WTC11 (cell line): ENCODE measurements at regions not wholly inside any gene's neighbourhood (a gene's known extent, or its start where the extent isn't known, plus 50 kb on each side); places are given as distances from the start of the nearest gene placed in this dataset.

ENCODE experiments used
- ATAC-seq: fragments of 200-7000 bp; cut with Tn5 transposase; 2 replicates; pipeline ENCODE4 v1.10.0; 2021; ENCODE audit warnings: mild to moderate bottlenecking, moderate library complexity
- CTCF ChIA-PET: fragments of 300-600 bp; sonication (Branson Sonifier 250); formaldehyde crosslinking; loops from one replicate; lab custom pipeline; 2021; ENCODE audit warnings: antibody characterized with exemption; lab: Charles Lee
- POLR2A ChIA-PET: fragments of 350-600 bp; sonication (Branson Sonifier 250); formaldehyde crosslinking; loops from one replicate; lab custom pipeline; 2021; ENCODE audit warnings: antibody characterized with exemption; lab: Charles Lee
- DNase-seq: peaks from one replicate; pipeline ENCODE4 v3.0.0; 2021; ENCODE audit warnings: low spot score
- H3K27ac Mint-ChIP-seq: 2 replicates; pipeline ENCODE4 v1.8.0; 2021; ENCODE audit warnings: mixed read lengths
- H3K27me3 Mint-ChIP-seq: 2 replicates; pipeline ENCODE4 v1.8.0; 2021; ENCODE audit warnings: low read depth, mild to moderate bottlenecking, moderate library complexity, mixed read lengths
- H3K36me3 Mint-ChIP-seq: 2 replicates; pipeline ENCODE4 v1.8.0; 2021; ENCODE audit warnings: mixed read lengths
- H3K4me1 Mint-ChIP-seq: 2 replicates; pipeline ENCODE4 v1.8.0; 2022; ENCODE audit warnings: mixed read lengths
- H3K4me3 Mint-ChIP-seq: 2 replicates; pipeline ENCODE4 v1.8.0; 2021; ENCODE audit warnings: mild to moderate bottlenecking, moderate library complexity, mixed read lengths
- H3K9me3 Mint-ChIP-seq: 2 replicates; pipeline ENCODE4 v1.8.0; 2021; ENCODE audit warnings: mixed read lengths
- AR ChIP-seq: fragments of 250-450 bp; sonication (Bioruptor Pico); IDR thresholded peaks from 2 replicates; pipeline ENCODE4 v1.9.0; 2021; ENCODE audit warnings: mild to moderate bottlenecking
- ARID4B ChIP-seq: sonication (generic); formaldehyde crosslinking; IDR thresholded peaks from 2 replicates; pipeline ENCODE4 v1.8.0; 2023; ENCODE audit warnings: missing genetic modification reagents, mild to moderate bottlenecking, borderline replicate concordance
- CBFB ChIP-seq: sonication (generic); formaldehyde crosslinking; IDR thresholded peaks from 2 replicates; pipeline ENCODE4 v1.8.1; 2022; ENCODE audit warnings: mild to moderate bottlenecking, low read depth, missing genetic modification reagents
- CREB1 ChIP-seq: sonication (generic); formaldehyde crosslinking; IDR thresholded peaks from 2 replicates; pipeline ENCODE4 v1.8.0; 2023; ENCODE audit warnings: mild to moderate bottlenecking, missing genetic modification reagents
- E2F5 ChIP-seq: sonication (generic); formaldehyde crosslinking; IDR thresholded peaks from 2 replicates; pipeline ENCODE4 v1.8.1; 2022; ENCODE audit warnings: mild to moderate bottlenecking, moderate library complexity, missing genetic modification reagents
- EMX1 ChIP-seq: fragments of 250-450 bp; sonication (Bioruptor Pico); IDR thresholded peaks from 2 replicates; pipeline ENCODE4 v1.8.0; 2021; ENCODE audit warnings: mild to moderate bottlenecking
- MYBL2 ChIP-seq: sonication (generic); formaldehyde crosslinking; IDR thresholded peaks from 2 replicates; pipeline ENCODE4 v1.8.1; 2023; ENCODE audit warnings: mild to moderate bottlenecking, moderate library complexity, missing genetic modification reagents
- OVOL2 ChIP-seq: fragments of 250-450 bp; sonication (Bioruptor Pico); IDR thresholded peaks from 2 replicates; pipeline ENCODE4 v1.9.0; 2021; ENCODE audit warnings: mild to moderate bottlenecking, borderline replicate concordance
- SP1 ChIP-seq: sonication (generic); formaldehyde crosslinking; conservative IDR thresholded peaks from 2 replicates; pipeline ENCODE4 v1.8.1; 2022; ENCODE audit warnings: missing genetic modification reagents
- TCF7 ChIP-seq: sonication (generic); formaldehyde crosslinking; IDR thresholded peaks from 2 replicates; pipeline ENCODE4 v1.8.0; 2022; ENCODE audit warnings: mild to moderate bottlenecking, low read depth, missing genetic modification reagents, moderate library complexity
- TEAD1 ChIP-seq: sonication (generic); formaldehyde crosslinking; IDR thresholded peaks from 2 replicates; pipeline ENCODE4 v1.8.0; 2022; ENCODE audit warnings: mild to moderate bottlenecking, missing genetic modification reagents
- TEAD4 ChIP-seq: sonication (generic); formaldehyde crosslinking; IDR thresholded peaks from 2 replicates; pipeline ENCODE4 v1.8.0; 2022; ENCODE audit warnings: mild to moderate bottlenecking, missing genetic modification reagents
- USF1 ChIP-seq: sonication (generic); formaldehyde crosslinking; IDR thresholded peaks from 2 replicates; pipeline ENCODE4 v1.8.0; 2022; ENCODE audit warnings: mild to moderate bottlenecking, missing genetic modification reagents
- ZMAT4 ChIP-seq: fragments of 250-450 bp; sonication (Bioruptor Pico); IDR thresholded peaks from 2 replicates; pipeline ENCODE4 v1.9.0; 2021; ENCODE audit warnings: mild to moderate bottlenecking
- ZNF232 ChIP-seq: sonication (generic); formaldehyde crosslinking; IDR thresholded peaks from 2 replicates; pipeline ENCODE4 v1.8.0; 2022; ENCODE audit warnings: mild to moderate bottlenecking, missing genetic modification reagents
- ZNF263 ChIP-seq: sonication (generic); formaldehyde crosslinking; IDR thresholded peaks from 2 replicates; pipeline ENCODE4 v1.8.1; 2022; ENCODE audit warnings: low read depth, mild to moderate bottlenecking, moderate library complexity, missing genetic modification reagents
- ZNF317 ChIP-seq: sonication (generic); formaldehyde crosslinking; IDR thresholded peaks from 2 replicates; pipeline ENCODE4 v1.8.1; 2023; ENCODE audit warnings: low read depth, mild to moderate bottlenecking, moderate library complexity, missing genetic modification reagents, borderline replicate concordance
- ZNF423 ChIP-seq: fragments of 250-450 bp; sonication (Bioruptor Pico); IDR thresholded peaks from 2 replicates; pipeline ENCODE4 v2.1.2; 2022; ENCODE audit warnings: mild to moderate bottlenecking, moderate library complexity
- ZNF425 ChIP-seq: fragments of 250-450 bp; sonication (Bioruptor Pico); conservative IDR thresholded peaks from 2 replicates; pipeline ENCODE4 v1.9.0; 2021; ENCODE audit warnings: mild to moderate bottlenecking
- ZSCAN18 ChIP-seq: fragments of 250-450 bp; sonication (Bioruptor Pico); IDR thresholded peaks from 2 replicates; pipeline ENCODE4 v2.1.2; 2022; ENCODE audit warnings: mild to moderate bottlenecking, moderate library complexity

GRCh38 chr9:23962101-23962500 lies 136.1 kb upstream of the ELAVL2 start:
- Mint-ChIP-seq H3K27ac (peak overlapping the region; percentile 94), H3K36me3 (peaks cover 89% of the 10 kb centered on the region), H3K4me3 (no peak overlapping the region), H3K4me1 (peaks cover 19% of the 10 kb centered on the region), H3K27me3 (peaks cover 6% of the 10 kb centered on the region), H3K9me3 (peaks cover 88% of the 10 kb centered on the region)
- POLR2A ChIA-PET: no interaction called here
- CTCF ChIA-PET: no interaction called here
- peak; percentile 26 for DNase-seq
- TF ChIP-seq ZNF423: peak; percentile 37; the same call in 1 of the 2 replicates
- TF ChIP-seq SP1: 0 out of 2 replicates have a peak, but pooled peaks have one; percentile 29
- no peak for TF ChIP-seq MYBL2 (CRISPR knock-in tag)
- peak; percentile 91; the same call in 1 of the 2 replicates for TF ChIP-seq TEAD1
- TF ChIP-seq ZNF425: 0 out of 2 replicates have a peak, but pooled peaks have one; percentile 39
- TF ChIP-seq, all 79 proteins: peak for 4
- ATAC-seq: peak; percentile 78

- POLR2A ChIA-PET: no interaction called here
- H3K36me3 Mint-ChIP-seq: peaks cover 57% of the 10 kb centered on the region
- no peak overlapping the region for H3K27ac Mint-ChIP-seq
- H3K9me3 Mint-ChIP-seq: peaks cover 61% of the 10 kb centered on the region
- CTCF ChIA-PET: no interaction called here
- ATAC-seq (peak; percentile 57), DNase-seq (no peak)
- H3K4me3 Mint-ChIP-seq: no peak overlapping the region
- TF ChIP-seq AR (CRISPR knock-in tag): no peak
- H3K4me1 Mint-ChIP-seq: no peaks in the 10 kb centered on the region
- H3K27me3 Mint-ChIP-seq: no peaks in the 10 kb centered on the region; the same call in 1 of the 2 replicates
Measured at GRCh38 chr9:23945897-23946296, 119.9 kb upstream of the ELAVL2 start.

- Mint-ChIP-seq H3K36me3 (peaks cover 56% of the 10 kb centered on the region), H3K4me3 (no peak overlapping the region), H3K27me3 (no peaks in the 10 kb centered on the region; the same call in 1 of the 2 replicates), H3K4me1 (no peaks in the 10 kb centered on the region), H3K9me3 (peaks cover 57% of the 10 kb centered on the region), H3K27ac (no peak overlapping the region)
- ATAC-seq (no peak), DNase-seq (no peak)
- ChIA-PET POLR2A (no interaction called here), CTCF (no interaction called here)
- TF ChIP-seq USF1 (CRISPR knock-in tag) (no peak), TEAD1 (no peak), ARID4B (no peak), TCF7 (CRISPR knock-in tag) (no peak), CBFB (no peak), TEAD4 (CRISPR knock-in tag) (no peak), ZNF263 (CRISPR knock-in tag) (no peak), E2F5 (no peak), EMX1 (no peak), ZNF232 (CRISPR knock-in tag) (no peak), ZNF317 (CRISPR knock-in tag) (no peak), ZSCAN18 (CRISPR knock-in tag) (no peak), ZMAT4 (CRISPR knock-in tag) (no peak), CREB1 (CRISPR knock-in tag) (no peak), OVOL2 (CRISPR knock-in tag) (no peak)
Measured at GRCh38 chr9:23941051-23941450, 115.0 kb upstream of the ELAVL2 start.
